AG04450 (cell line): ENCODE measurements at regions not wholly inside any gene's neighbourhood (a gene's known extent, or its start where the extent isn't known, plus 50 kb on each side); places are given as distances from the start of the nearest gene placed in this dataset.
A peak's percentile ranks its signal among the peaks of the same experiment; 100 is the strongest.

ENCODE experiments used
- CTCF ChIA-PET: fragments of 300-600, 350-600 bp; formaldehyde crosslinking; extraction: SDS; loops from one replicate; lab custom pipeline; 2022; ENCODE audit warnings: antibody characterized with exemption, inconsistent platforms; lab: Charles Lee
- POLR2A ChIA-PET: fragments of 350-600 bp; formaldehyde crosslinking; extraction: SDS; loops from one replicate; lab custom pipeline; 2021; ENCODE audit warnings: antibody characterized with exemption, inconsistent platforms; lab: Yijun Ruan, JAX
- DNase-seq: peaks from one replicate; pipeline ENCODE4 v3.0.0-alpha.2; 2011; ENCODE audit warnings: low read depth, low spot score
- H3K27ac ChIP-seq: one replicate; pipeline ENCODE4 v1.5.1; 2012; ENCODE audit warnings: low read depth, low read length, control low read depth
- H3K27me3 ChIP-seq: one replicate; pipeline ENCODE4 v1.6.0; 2012; ENCODE audit warnings: low read length; ENCODE audit not compliant: control insufficient read depth, insufficient read depth
- H3K4me3 ChIP-seq: 2 replicates; pipeline ENCODE4 v1.5.1; 2011; ENCODE audit warnings: mild to moderate bottlenecking, low read depth, low read length, control low read depth
- H3K9me3 ChIP-seq: 2 replicates; pipeline ENCODE4 v1.5.1; 2012; ENCODE audit warnings: low read length; ENCODE audit not compliant: control insufficient read depth, insufficient read depth
- CTCF ChIP-seq: IDR thresholded peaks from 2 replicates; pipeline ENCODE4 v1.5.1; 2011; ENCODE audit warnings: low read depth, low read length, control low read depth, inconsistent platforms

- no peak for TF ChIP-seq CTCF
- CTCF ChIA-PET = interaction anchor here (0.7 to 2.0 kb wide), 2 partner anchors 225 to 903 kb away, joined by 3 to 5 read pairs; no protein-coding TSS in a partner anchor
- Histone ChIP-seq H3K9me3 (no peaks in the 10 kb centered on the region), H3K27ac (no peak overlapping the region), H3K27me3 (no peaks in the 10 kb centered on the region), H3K4me3 (no peak overlapping the region)
- peak; percentile 36 for DNase-seq
- POLR2A ChIA-PET = no interaction called here
These were observed 494.9 kb downstream of the NYAP2 start for GRCh38 chr2:225894236-225894980.

- Histone ChIP-seq H3K27ac (no peak overlapping the region), H3K4me3 (no peak overlapping the region), H3K27me3 (no peaks in the 10 kb centered on the region), H3K9me3 (no peaks in the 10 kb centered on the region)
- ChIA-PET POLR2A (interaction anchor here (0.6 kb wide), 1 partner anchor 485 kb away, joined by 3 read pairs; no protein-coding TSS in a partner anchor), CTCF (no interaction called here)
- no peak for TF ChIP-seq CTCF
- DNase-seq = no peak
These were observed 493.6 kb downstream of the NYAP2 start for GRCh38 chr2:225893151-225893550.

- Histone ChIP-seq H3K27me3 (no peaks in the 10 kb centered on the region), H3K27ac (no peak overlapping the region), H3K9me3 (no peaks in the 10 kb centered on the region), H3K4me3 (no peak overlapping the region)
- TF ChIP-seq CTCF = no peak
- POLR2A ChIA-PET = no interaction called here
- CTCF ChIA-PET = interaction anchor here (0.6 kb wide), 1 partner anchor 911 kb away, joined by 3 read pairs; no protein-coding TSS in a partner anchor
- no peak for DNase-seq
These were observed 492.3 kb downstream of the NYAP2 start for GRCh38 chr2:225891771-225892170.

GRCh38 chr2:225891013-225891412 is 491.5 kb downstream of the NYAP2 start:
- ChIA-PET POLR2A (no interaction called here), CTCF (interaction anchor here (1.0 kb wide), 1 partner anchor 227 kb away, joined by 3 read pairs; no protein-coding TSS in a partner anchor)
- no peaks in the 10 kb centered on the region for H3K27me3 ChIP-seq
- DNase-seq = no peak
- no peak for TF ChIP-seq CTCF
- no peaks in the 10 kb centered on the region for H3K9me3 ChIP-seq
- H3K4me3 ChIP-seq = no peak overlapping the region
- no peak overlapping the region for H3K27ac ChIP-seq

- no peak overlapping the region for H3K4me3 ChIP-seq
- TF ChIP-seq CTCF = peak; percentile 85
- ChIA-PET POLR2A (interaction anchor here (0.7 kb wide), 1 partner anchor 154 kb away, joined by 3 read pairs; no protein-coding TSS in a partner anchor), CTCF (interaction anchor here (0.6 to 2.0 kb wide), 53 partner anchors 9 to 1096 kb away, joined by 3 to 21 read pairs (median 4); no protein-coding TSS in a partner anchor)
- peak; percentile 74 for DNase-seq
- no peaks in the 10 kb centered on the region for H3K9me3 ChIP-seq
- H3K27ac ChIP-seq = no peak overlapping the region
- no peaks in the 10 kb centered on the region for H3K27me3 ChIP-seq
These were observed 489.9 kb downstream of the NYAP2 start for GRCh38 chr2:225889452-225889851.
